Heart left ventricle (tissue), 16 donors: ENCODE measurements at regions not wholly inside any gene's neighbourhood (a gene's known extent, or its start where the extent isn't known, plus 50 kb on each side); places are given as distances from the start of the nearest gene placed in this dataset.

Experiments
- ATAC-seq, 4 donors: fragments of 200-7000 bp; cut with Tn5 transposase; one replicate each; pipeline ENCODE4 v1.9.1; 2020 to 2022; ENCODE audit warnings: moderate library complexity in 4 of 4, mild to moderate bottlenecking in 3 of 4, moderate number of reproducible peaks in 1 of 4
- DNase-seq, 5 donors: peaks; one replicate each; pipeline ENCODE4 v3.0.0-alpha.2; 2020
- H3K27ac ChIP-seq, 12 donors: fragments of 200-600 bp; sonication (generic) in 4 of 12; one replicate each; pipeline versions ENCODE4 v1.5.0 to v1.8.0; 2016 to 2022; ENCODE audit warnings: mild to moderate bottlenecking in 2 of 12
- H3K27me3 ChIP-seq, 9 donors: fragments of 200-600 bp; sonication (generic) in 2 of 9; one replicate each; pipeline versions ENCODE4 v1.5.1 to v1.8.0; 2016 to 2022; ENCODE audit warnings: mild to moderate bottlenecking in 3 of 9
- H3K36me3 ChIP-seq, 9 donors: fragments of 200-600 bp; sonication (generic) in 2 of 9; one replicate each; pipeline versions ENCODE4 v1.5.0 to v1.8.0; 2018 to 2022; ENCODE audit warnings: mild to moderate bottlenecking in 2 of 9
- H3K4me1 ChIP-seq, 12 donors: fragments of 200-600 bp; sonication (generic) in 4 of 12; one replicate each; pipeline versions ENCODE4 v1.5.0 to v1.8.0; 2016 to 2022; ENCODE audit warnings: mild to moderate bottlenecking in 3 of 12
- H3K4me3 ChIP-seq, 12 donors: fragments of 200-600 bp; sonication (generic) in 4 of 12; one replicate each; pipeline versions ENCODE4 v1.5.0 to v1.8.0; 2017 to 2022; ENCODE audit warnings: mild to moderate bottlenecking in 9 of 12, moderate library complexity in 4 of 12
- H3K9me3 ChIP-seq, 12 donors: fragments of 200-600 bp; sonication (generic) in 4 of 12; one replicate each; pipeline versions ENCODE4 v1.5.0 to v1.8.0; 2016 to 2022; ENCODE audit warnings: mild to moderate bottlenecking in 1 of 12
- CTCF ChIP-seq, 12 donors: fragments of 200-600 bp; sonication (generic) in 4 of 12; IDR thresholded peaks; one replicate each; pipeline versions ENCODE4 v1.5.0 to v1.8.0; 2018 to 2022; ENCODE audit warnings: antibody characterized with exemption in 12 of 12, mild to moderate bottlenecking in 5 of 12
- POLR2A ChIP-seq, 2 donors: fragments of 450-650 bp; IDR thresholded peaks; one replicate each; pipeline ENCODE4 v1.6.1; 2017; ENCODE audit warnings: antibody characterized with exemption in 2 of 2, mild to moderate bottlenecking in 2 of 2, moderate library complexity in 2 of 2
- WGBS, 4 donors: extraction: QIAGEN DNeasy Blood & Tissue Kit in 2 of 4; methylation state at CpG; one replicate each; pipeline versions ENCODE4 v1.1.5 to v1.1.7; 2013 to 2018; 5-methylcytosine and 5-hydroxymethylcytosine counted together
- intact Hi-C, 10 donors: fragments of 100-400 bp; cut with DNase I; formaldehyde crosslinking; loops; one replicate each; pipeline versions ENCODE4 v1.11.1 to v1.14.2; 2022
- donor health status: ischemic (EF 13 %, LVEDD 7.1; RV severe dilation, severe dysfunction).
- donor health status: healthy with polysubstance abuse.
- donor health status: DM: no; HTN: yes; CAD: no.
- donor health status: DM: no; HTN: no; CAD: no.
- donor health status: ischemic (EF 25% LVEDD 6.9; RV normal size, moderate dysfunction).
- donor health status: ischemic (EF 25% LVEDD 5.7; RV mildly dilated, moderate dysfunction).
- donor health status: healthy.
- donor health status: DM: yes; HTN: yes; CAD: no.
- donor health status: ischemic (EF 35%, LVEDD 5.7; RV mildly dilated, moderate dysfunction).
- donor health status: nonischemic (EF 11% LVEDD 7.7; RV severe dilation, severe dysfunction).
- donor health status: DM: yes; HTN: yes; CAD: no.
- donor health status: PGD.
- donor health status: ischemic (EF 29% LVEDD 5.4; RV normal size, mild dysfunction).
- donor health status: nonischemic (EF 23%, LVEDD 6.1; RV moderate dilation, normal function).

- no peak overlapping the region for H3K4me3 ChIP-seq
- peaks cover 0 to 5% (median 0%) of the 10 kb centered on the region in 12 donors for H3K9me3 ChIP-seq
- no peak overlapping the region for H3K27ac ChIP-seq
- no peak for DNase-seq
- no peak for ATAC-seq
- no peaks in the 10 kb centered on the region for H3K36me3 ChIP-seq
- TF ChIP-seq POLR2A (IDR thresholded peaks at IDR 0.05) (no peak), CTCF (IDR thresholded peaks at IDR 0.05) (no peak)
- intact Hi-C loops: no loop called here
- H3K27me3 ChIP-seq: no peaks in the 10 kb centered on the region
- peaks cover 0 to 2% (median 0%) of the 10 kb centered on the region in 12 donors for H3K4me1 ChIP-seq
These were observed 145.4 kb upstream of the BMP2 start for GRCh38 chr20:6622041-6622440.

GRCh38 chr20:6618051-6618450 is 149.4 kb upstream of the BMP2 start:
- Histone ChIP-seq H3K36me3 (no peaks in the 10 kb centered on the region), H3K27ac (no peak overlapping the region), H3K4me3 (no peak overlapping the region), H3K4me1 (peaks cover 0 to 2% (median 0%) of the 10 kb centered on the region in 12 donors), H3K27me3 (no peaks in the 10 kb centered on the region), H3K9me3 (no peaks in the 10 kb centered on the region)
- no peak for DNase-seq
- no peak for ATAC-seq
- WGBS, 4 donors: 66 to 75% (median 72%) methylated on average over 2 of the region's 2 CpGs
- intact Hi-C loops: no loop called here
- TF ChIP-seq POLR2A (IDR thresholded peaks at IDR 0.05): no peak
- TF ChIP-seq CTCF (IDR thresholded peaks at IDR 0.05): no peak

GRCh38 chr20:6616421-6616820 is 151.1 kb upstream of the BMP2 start:
- DNase-seq (no peak), ATAC-seq (no peak)
- intact Hi-C loops: no loop called here
- 78 to 84% (median 81%) methylated on average over 1 of the region's 1 CpG for WGBS, 4 donors
- H3K27me3 ChIP-seq: no peaks in the 10 kb centered on the region
- no peaks in the 10 kb centered on the region for H3K36me3 ChIP-seq
- H3K4me1 ChIP-seq: no peaks in the 10 kb centered on the region
- H3K9me3 ChIP-seq: no peaks in the 10 kb centered on the region
- no peak overlapping the region for H3K4me3 ChIP-seq
- H3K27ac ChIP-seq: no peak overlapping the region
- no peak for TF ChIP-seq CTCF (IDR thresholded peaks at IDR 0.05)
- TF ChIP-seq POLR2A (IDR thresholded peaks at IDR 0.05): no peak

- intact Hi-C loops: no loop called here
- Histone ChIP-seq H3K4me1 (no peaks in the 10 kb centered on the region), H3K27ac (no peak overlapping the region)
These were observed 152.7 kb upstream of the BMP2 start for GRCh38 chr20:6614836-6615235.

More at GRCh38 chr20:6614836-6615235, 152.7 kb upstream of the BMP2 start:
- Histone ChIP-seq H3K27me3 (no peaks in the 10 kb centered on the region), H3K9me3 (no peaks in the 10 kb centered on the region), H3K4me3 (no peak overlapping the region), H3K36me3 (no peaks in the 10 kb centered on the region)
- no peak for DNase-seq
- no peak for TF ChIP-seq POLR2A (IDR thresholded peaks at IDR 0.05)
- no peak for TF ChIP-seq CTCF (IDR thresholded peaks at IDR 0.05)
- 35 to 74% (median 60%) methylated on average over 1 of the region's 1 CpG for WGBS, 4 donors
- ATAC-seq: no peak
